Smooth muscle cell (in vitro differentiated cells): ENCODE measurements at regions not wholly inside any gene's neighbourhood (a gene's known extent, or its start where the extent isn't known, plus 50 kb on each side); places are given as distances from the start of the nearest gene placed in this dataset.

Experiments used
- DNase-seq: peaks from one replicate; lab custom pipeline; 2025; ENCODE audit not compliant: unreplicated experiment; lab: John Stamatoyannopoulos, UW
- H2AFZ ChIP-seq: fragments of 200-600 bp; sonication (generic); 2 replicates; pipeline ENCODE4 v1.6.0; 2016; ENCODE audit warnings: antibody characterized with exemption, low read depth, mild to moderate bottlenecking
- H3F3A ChIP-seq: fragments of 200-600 bp; sonication (generic); 2 replicates; pipeline ENCODE4 v1.6.0; 2017; ENCODE audit warnings: antibody characterized with exemption, low read depth
- H3K27ac ChIP-seq: fragments of 200-600 bp; sonication (generic); 2 replicates; pipeline ENCODE4 v1.5.1; 2016; ENCODE audit warnings: low read depth, mild to moderate bottlenecking
- H3K27me3 ChIP-seq: fragments of 200-600 bp; sonication (generic); 2 replicates; pipeline ENCODE4 v1.6.1; 2016; ENCODE audit warnings: low read depth, mild to moderate bottlenecking
- H3K36me3 ChIP-seq: fragments of 200-600 bp; sonication (generic); 2 replicates; pipeline ENCODE4 v1.5.1; 2016; ENCODE audit warnings: low read depth
- H3K4me1 ChIP-seq: fragments of 200-600 bp; sonication (generic); 2 replicates; pipeline ENCODE4 v1.5.1; 2016; ENCODE audit warnings: low read depth
- H3K4me2 ChIP-seq: fragments of 200-600 bp; sonication (generic); 2 replicates; pipeline ENCODE4 v1.6.0; 2016; ENCODE audit warnings: mild to moderate bottlenecking
- H3K4me3 ChIP-seq: fragments of 200-600 bp; sonication (generic); 2 replicates; pipeline ENCODE4 v1.5.1; 2016; ENCODE audit warnings: mild to moderate bottlenecking
- H3K79me2 ChIP-seq: fragments of 200-600 bp; sonication (generic); 2 replicates; pipeline ENCODE4 v1.6.0; 2016; ENCODE audit warnings: low read depth, mild to moderate bottlenecking
- H3K9ac ChIP-seq: fragments of 200-600 bp; sonication (generic); 2 replicates; pipeline ENCODE4 v1.6.0; 2016; ENCODE audit warnings: low read depth
- H3K9me3 ChIP-seq: fragments of 200-600 bp; sonication (generic); replicated peaks from 2 replicates; pipeline ENCODE4 v1.5.1; 2016; ENCODE audit warnings: low read depth
- H4K20me1 ChIP-seq: fragments of 200-600 bp; sonication (generic); 2 replicates; pipeline ENCODE4 v1.6.0; 2016; ENCODE audit warnings: low read depth
- CTCF ChIP-seq: fragments of 200-600 bp; sonication (generic); IDR thresholded peaks from 2 replicates; pipeline ENCODE4 v1.5.1; 2017; ENCODE audit warnings: borderline replicate concordance, mild to moderate bottlenecking, antibody characterized with exemption; ENCODE audit not compliant: insufficient read depth, poor library complexity, severe bottlenecking
- WGBS: methylation state at CpG from one replicate; pipeline ENCODE4 v1.1.7; 2016; ENCODE audit warnings: low lambda C conversion rate; 5-methylcytosine and 5-hydroxymethylcytosine counted together

DNA sequence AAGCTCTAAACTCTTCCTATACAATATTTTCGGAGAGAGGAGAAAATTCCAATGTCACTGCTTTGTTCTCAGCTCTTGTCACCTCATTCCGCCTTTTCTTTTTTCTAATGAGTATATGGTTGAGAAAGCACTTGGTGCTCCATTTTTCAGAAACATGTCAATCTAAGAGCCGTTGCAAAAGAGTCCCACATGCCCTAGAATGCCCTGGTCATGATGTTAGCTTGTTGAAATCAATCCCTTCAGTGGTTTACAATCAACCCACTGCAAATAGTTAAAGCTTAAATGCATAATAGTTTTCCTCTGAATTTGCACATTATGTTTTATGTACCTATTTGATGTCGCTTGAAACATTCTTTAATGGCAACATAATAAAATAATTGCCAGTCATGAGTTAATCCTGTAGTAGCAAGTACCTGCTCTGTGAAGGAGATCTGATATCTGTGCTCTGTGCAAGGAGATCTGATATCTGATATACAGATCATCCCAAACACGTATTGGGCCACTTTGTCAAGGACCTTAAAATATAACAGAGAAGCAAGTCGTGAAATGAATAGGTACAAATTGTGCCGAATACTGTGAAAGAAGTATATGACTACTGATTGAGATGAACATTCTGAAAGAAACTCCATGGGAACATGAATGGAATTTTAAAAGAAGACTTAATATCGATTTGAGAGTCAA lies 1633.5 kb downstream of the SUCLG1 start:
- Histone ChIP-seq H3K27me3 (no peaks in the 10 kb centered on the region), H3K79me2 (no peaks in the 10 kb centered on the region), H3K9ac (no peak overlapping the region), H3K4me1 (no peaks in the 10 kb centered on the region), H3K9me3 (no peaks in the 10 kb centered on the region), H2AFZ (no peak overlapping the region), H4K20me1 (no peaks in the 10 kb centered on the region), H3F3A (no peaks in the 10 kb centered on the region), H3K27ac (no peak overlapping the region), H3K4me3 (no peak overlapping the region), H3K4me2 (no peak overlapping the region), H3K36me3 (no peaks in the 10 kb centered on the region)
- no peak for TF ChIP-seq CTCF
- no peak for DNase-seq
- 92% methylated on average over 8 of the region's 8 CpGs for WGBS

DNA sequence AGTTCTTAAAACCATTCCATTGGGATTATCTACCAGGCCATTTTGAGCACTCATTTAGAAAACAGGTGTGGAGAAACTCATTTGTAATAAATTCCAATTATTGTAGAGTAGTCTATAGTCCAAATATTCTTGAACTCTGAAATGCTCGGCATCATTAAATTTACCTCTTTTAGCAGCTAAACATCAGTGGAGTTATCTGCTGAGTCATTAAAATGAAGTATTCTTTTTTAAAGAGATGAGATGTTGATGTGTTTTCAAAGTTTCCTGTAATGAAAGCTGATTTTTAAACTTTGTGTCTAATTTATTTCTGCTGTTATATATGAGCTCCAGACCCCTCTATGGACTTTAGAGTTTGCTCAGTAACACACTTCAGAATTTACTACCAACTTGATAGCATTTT lies 1635.2 kb downstream of the SUCLG1 start:
- no peak for DNase-seq
- Histone ChIP-seq H3K4me3 (no peak overlapping the region), H3K27ac (no peak overlapping the region), H2AFZ (no peak overlapping the region), H3K9me3 (no peaks in the 10 kb centered on the region), H3K79me2 (no peaks in the 10 kb centered on the region), H3K4me1 (no peaks in the 10 kb centered on the region), H3K9ac (no peak overlapping the region), H3K27me3 (no peaks in the 10 kb centered on the region), H3K36me3 (no peaks in the 10 kb centered on the region), H4K20me1 (no peaks in the 10 kb centered on the region), H3K4me2 (no peak overlapping the region), H3F3A (no peaks in the 10 kb centered on the region)
- no peak for TF ChIP-seq CTCF
- WGBS: 92% methylated on average over 1 of the region's 1 CpG

GRCh38 chr2:82819951-82820350 lies 1639.1 kb downstream of the SUCLG1 start:
- Histone ChIP-seq H3K4me3 (no peak overlapping the region), H3K79me2 (no peaks in the 10 kb centered on the region), H4K20me1 (no peaks in the 10 kb centered on the region), H3K4me2 (no peak overlapping the region), H3K27me3 (no peaks in the 10 kb centered on the region), H3F3A (no peaks in the 10 kb centered on the region), H3K27ac (no peak overlapping the region), H3K4me1 (no peaks in the 10 kb centered on the region), H3K9ac (no peak overlapping the region), H3K36me3 (no peaks in the 10 kb centered on the region), H2AFZ (no peak overlapping the region), H3K9me3 (no peaks in the 10 kb centered on the region)
- DNase-seq: no peak
- no peak for TF ChIP-seq CTCF
- 94% methylated on average over 10 of the region's 10 CpGs for WGBS

- Histone ChIP-seq H3K4me3 (no peak overlapping the region), H4K20me1 (no peaks in the 10 kb centered on the region), H3K27me3 (no peaks in the 10 kb centered on the region), H3K27ac (no peak overlapping the region), H3F3A (no peaks in the 10 kb centered on the region), H3K9ac (no peak overlapping the region), H3K79me2 (no peaks in the 10 kb centered on the region), H2AFZ (no peak overlapping the region), H3K4me1 (no peaks in the 10 kb centered on the region), H3K4me2 (no peak overlapping the region), H3K9me3 (no peaks in the 10 kb centered on the region), H3K36me3 (no peaks in the 10 kb centered on the region)
- WGBS: 94% methylated on average over 1 of the region's 1 CpG
- TF ChIP-seq CTCF: no peak
- no peak for DNase-seq
These were observed 1644.9 kb downstream of the SUCLG1 start for GRCh38 chr2:82814146-82814545.
